Gastrocnemius medialis (tissue), 4 donors: ENCODE measurements at regions not wholly inside any gene's neighbourhood (a gene's known extent, or its start where the extent isn't known, plus 50 kb on each side); places are given as distances from the start of the nearest gene placed in this dataset.

Experiments used
- POLR2A ChIP-seq, 2 donors: fragments of 450-650 bp; IDR thresholded peaks; one replicate each; pipeline ENCODE4 v1.6.1; 2017; ENCODE audit warnings: antibody characterized with exemption in 2 of 2, mild to moderate bottlenecking in 2 of 2, moderate library complexity in 2 of 2
- TF ChIP-seq, protein P1 (sequence below), 5 experiments: fragments of 450-650 bp in 3 of 5; fragments of 200-600 bp in 2 of 5; sonication (generic) in 2 of 5; IDR thresholded peaks in 4 of 5; conservative IDR thresholded peaks in 1 of 5; 1 replicate in 4 of 5; 2 replicates in 1 of 5; pipeline ENCODE4 v1.5.1; 2016 to 2019; ENCODE audit warnings: antibody characterized with exemption in 5 of 5, mild to moderate bottlenecking in 3 of 5, moderate library complexity in 3 of 5

DNA sequence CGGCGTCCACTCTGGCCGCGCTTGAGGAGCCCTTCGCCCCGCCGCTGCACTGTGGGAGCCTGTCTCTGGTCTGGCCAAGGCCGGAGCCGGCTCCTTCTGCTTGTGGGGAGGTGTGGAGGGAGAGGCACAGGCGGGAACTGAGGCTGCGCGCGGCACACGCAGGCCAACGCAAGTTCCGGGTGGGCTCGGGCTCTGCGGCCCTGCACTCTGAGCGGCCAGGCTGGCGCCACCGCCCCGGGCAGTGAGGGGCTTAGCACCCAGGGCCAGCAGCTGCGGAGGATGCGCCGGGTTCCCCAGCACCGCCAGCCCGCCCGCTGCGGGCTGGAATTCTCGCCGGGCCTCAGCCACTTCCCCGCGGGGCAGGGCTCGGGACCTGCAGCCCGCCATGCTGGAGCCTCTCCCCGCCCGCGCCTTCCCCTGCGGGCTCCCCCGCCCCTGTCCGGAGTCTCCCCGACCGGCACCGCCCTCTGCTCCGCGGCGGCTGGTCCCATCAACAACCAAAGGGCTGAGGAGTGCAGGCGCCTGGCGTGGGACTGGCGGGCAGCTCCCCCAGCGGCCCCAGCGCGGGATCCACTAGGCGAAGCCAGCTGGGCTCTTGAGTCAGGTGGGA is 921.2 kb upstream of the FOXG1 start:
- TF ChIP-seq, protein P1, sequence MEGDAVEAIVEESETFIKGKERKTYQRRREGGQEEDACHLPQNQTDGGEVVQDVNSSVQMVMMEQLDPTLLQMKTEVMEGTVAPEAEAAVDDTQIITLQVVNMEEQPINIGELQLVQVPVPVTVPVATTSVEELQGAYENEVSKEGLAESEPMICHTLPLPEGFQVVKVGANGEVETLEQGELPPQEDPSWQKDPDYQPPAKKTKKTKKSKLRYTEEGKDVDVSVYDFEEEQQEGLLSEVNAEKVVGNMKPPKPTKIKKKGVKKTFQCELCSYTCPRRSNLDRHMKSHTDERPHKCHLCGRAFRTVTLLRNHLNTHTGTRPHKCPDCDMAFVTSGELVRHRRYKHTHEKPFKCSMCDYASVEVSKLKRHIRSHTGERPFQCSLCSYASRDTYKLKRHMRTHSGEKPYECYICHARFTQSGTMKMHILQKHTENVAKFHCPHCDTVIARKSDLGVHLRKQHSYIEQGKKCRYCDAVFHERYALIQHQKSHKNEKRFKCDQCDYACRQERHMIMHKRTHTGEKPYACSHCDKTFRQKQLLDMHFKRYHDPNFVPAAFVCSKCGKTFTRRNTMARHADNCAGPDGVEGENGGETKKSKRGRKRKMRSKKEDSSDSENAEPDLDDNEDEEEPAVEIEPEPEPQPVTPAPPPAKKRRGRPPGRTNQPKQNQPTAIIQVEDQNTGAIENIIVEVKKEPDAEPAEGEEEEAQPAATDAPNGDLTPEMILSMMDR (IDR thresholded peaks at IDR 0.05 in 4 of 5, conservative IDR thresholded peaks at IDR 0.05 in 1 of 5) = no peak
- no peak for TF ChIP-seq POLR2A (IDR thresholded peaks at IDR 0.05)
